Stimulated activated naive B cell treated with anti-CD40 and anti-IgM and Interleukin-4, amounts not matched to agents 10 μg/mL and 1 μg/mL and 100 μg/mL, for 72 hours (primary cell): ENCODE measurements at regions not wholly inside any gene's neighbourhood (a gene's known extent, or its start where the extent isn't known, plus 50 kb on each side); places are given as distances from the start of the nearest gene placed in this dataset.
"Not testable (repeated sequence)": the region's sequence is repeated elsewhere in the genome, so short reads cannot be mapped to it uniquely, and the experiment has no call there.

Experiments
- ATAC-seq, 2 donors: fragments of 150-1000 bp; cut with Tn5 transposase; replicated peaks; 2 replicates each; pipeline ENCODE4 v1.10.0; 2021; ENCODE audit warnings: moderate library complexity in 1 of 2
- DNase-seq: peaks from one replicate; pipeline ENCODE4 v3.0.0; 2021
- H3K27ac Mint-ChIP-seq: one replicate; pipeline ENCODE4 v1.8.0; 2022; ENCODE audit warnings: mild to moderate bottlenecking, mixed read lengths
- H3K27me3 Mint-ChIP-seq, 2 donors: one replicate each; pipeline ENCODE4 v1.8.0; 2022; ENCODE audit warnings: mixed read lengths in 2 of 2
- H3K36me3 Mint-ChIP-seq, 2 donors: one replicate each; pipeline ENCODE4 v1.8.0; 2022; ENCODE audit warnings: mixed read lengths in 2 of 2, mild to moderate bottlenecking in 1 of 2
- H3K4me1 Mint-ChIP-seq, 2 donors: one replicate each; pipeline ENCODE4 v1.8.0; 2022; ENCODE audit warnings: mixed read lengths in 2 of 2, mild to moderate bottlenecking in 1 of 2
- H3K4me3 Mint-ChIP-seq, 2 donors: one replicate each; pipeline ENCODE4 v1.8.0; 2022; ENCODE audit warnings: mild to moderate bottlenecking in 2 of 2, mixed read lengths in 2 of 2, moderate library complexity in 1 of 2
- H3K9me3 Mint-ChIP-seq, 2 donors: one replicate each; pipeline ENCODE4 v1.8.0; 2022; ENCODE audit warnings: mixed read lengths in 2 of 2, mild to moderate bottlenecking in 1 of 2

- no peaks in the 10 kb centered on the region for H3K4me1 Mint-ChIP-seq
- H3K27ac Mint-ChIP-seq, result no peak overlapping the region
- no peak for DNase-seq
- ATAC-seq, result no peak
- H3K4me3 Mint-ChIP-seq, result no peak overlapping the region
- H3K36me3 Mint-ChIP-seq, result peaks cover 0 to 3% of the 10 kb centered on the region in 2 donors
- H3K9me3 Mint-ChIP-seq, result peaks cover 8 to 14% of the 10 kb centered on the region in 2 donors
- no peaks in the 10 kb centered on the region for H3K27me3 Mint-ChIP-seq
Observed at GRCh38 chr5:100108883-100109282, 426.3 kb upstream of the FAM174A start.

- not testable (repeated sequence) for DNase-seq, ATAC-seq, H3K4me1 Mint-ChIP-seq, H3K27me3 Mint-ChIP-seq, H3K9me3 Mint-ChIP-seq, H3K27ac Mint-ChIP-seq, H3K36me3 Mint-ChIP-seq, H3K4me3 Mint-ChIP-seq
Observed at GRCh38 chr5:100103592-100104119, 431.5 kb upstream of the FAM174A start.

GRCh38 chr5:100101466-100101865, 433.7 kb upstream of the FAM174A start:
- H3K4me1 Mint-ChIP-seq, H3K27me3 Mint-ChIP-seq, DNase-seq, H3K27ac Mint-ChIP-seq, H3K4me3 Mint-ChIP-seq, H3K36me3 Mint-ChIP-seq, ATAC-seq, H3K9me3 Mint-ChIP-seq: not testable (repeated sequence)

DNA sequence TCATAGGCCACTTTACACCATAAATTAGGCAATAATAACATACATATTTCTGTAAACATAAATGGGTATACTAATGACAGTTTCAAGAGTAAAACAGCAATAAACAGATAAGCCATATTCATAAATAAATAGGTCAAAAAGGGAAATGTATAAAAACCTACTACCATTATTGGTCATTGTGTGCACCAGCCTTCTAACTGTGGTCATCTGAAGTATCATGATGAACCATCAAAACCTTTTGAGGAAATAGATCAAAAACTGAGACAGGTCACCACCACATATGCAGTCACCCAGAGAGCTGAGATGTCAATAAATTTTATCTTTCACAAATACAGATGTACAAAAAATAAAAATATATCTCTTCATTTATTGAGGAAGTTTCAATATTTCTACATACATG, 438.8 kb upstream of the FAM174A start:
- not testable (repeated sequence) for H3K9me3 Mint-ChIP-seq, DNase-seq, H3K36me3 Mint-ChIP-seq, H3K27me3 Mint-ChIP-seq, H3K27ac Mint-ChIP-seq, H3K4me3 Mint-ChIP-seq, H3K4me1 Mint-ChIP-seq, ATAC-seq

GRCh38 chr5:100080703-100081102, 454.5 kb upstream of the FAM174A start:
- not testable (repeated sequence) for ATAC-seq, H3K4me3 Mint-ChIP-seq, H3K4me1 Mint-ChIP-seq, H3K9me3 Mint-ChIP-seq, H3K27me3 Mint-ChIP-seq, H3K27ac Mint-ChIP-seq, H3K36me3 Mint-ChIP-seq, DNase-seq

- ATAC-seq, H3K4me3 Mint-ChIP-seq, H3K27ac Mint-ChIP-seq, DNase-seq, H3K36me3 Mint-ChIP-seq, H3K27me3 Mint-ChIP-seq, H3K4me1 Mint-ChIP-seq, H3K9me3 Mint-ChIP-seq: not testable (repeated sequence)
Observed at GRCh38 chr5:100079163-100079562, 456.0 kb upstream of the FAM174A start.

DNA sequence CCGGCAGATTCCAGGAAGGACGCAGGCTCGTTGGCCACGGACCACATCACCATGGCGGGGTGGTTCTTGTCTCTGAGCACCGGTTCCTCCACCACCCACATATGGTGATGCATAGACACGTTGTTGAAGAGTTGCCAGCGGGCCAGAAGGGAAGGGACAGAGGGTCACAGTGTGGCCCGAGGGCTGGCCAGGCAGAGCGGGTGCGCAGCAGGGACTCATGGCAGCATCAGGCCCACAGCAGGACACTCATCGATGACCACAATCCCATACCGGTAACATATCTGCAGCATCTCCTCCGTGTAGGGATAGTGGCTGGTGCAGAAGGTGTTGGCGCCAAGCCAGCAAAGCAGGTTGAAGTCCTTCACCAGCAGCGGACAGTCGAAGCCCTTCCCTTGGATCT, 469.2 kb upstream of the FAM174A start:
- not testable (repeated sequence) for H3K36me3 Mint-ChIP-seq, DNase-seq, H3K4me3 Mint-ChIP-seq, ATAC-seq, H3K4me1 Mint-ChIP-seq, H3K27me3 Mint-ChIP-seq, H3K27ac Mint-ChIP-seq, H3K9me3 Mint-ChIP-seq

GRCh38 chr5:100043475-100043874, 491.7 kb upstream of the FAM174A start:
- ATAC-seq (no peak), DNase-seq (no peak)
- no peak overlapping the region for H3K27ac Mint-ChIP-seq
- H3K9me3 Mint-ChIP-seq, result no peaks in the 10 kb centered on the region
- H3K4me3 Mint-ChIP-seq, result no peak overlapping the region
- H3K4me1 Mint-ChIP-seq, result no peaks in the 10 kb centered on the region
- no peaks in the 10 kb centered on the region for H3K27me3 Mint-ChIP-seq
- no peaks in the 10 kb centered on the region for H3K36me3 Mint-ChIP-seq

- Mint-ChIP-seq H3K4me3 (no peak overlapping the region), H3K36me3 (no peaks in the 10 kb centered on the region), H3K9me3 (no peaks in the 10 kb centered on the region), H3K27ac (no peak overlapping the region), H3K4me1 (no peaks in the 10 kb centered on the region), H3K27me3 (no peaks in the 10 kb centered on the region)
- DNase-seq (no peak), ATAC-seq (no peak)
Observed at GRCh38 chr5:100026606-100027005, 508.6 kb upstream of the FAM174A start.

DNA sequence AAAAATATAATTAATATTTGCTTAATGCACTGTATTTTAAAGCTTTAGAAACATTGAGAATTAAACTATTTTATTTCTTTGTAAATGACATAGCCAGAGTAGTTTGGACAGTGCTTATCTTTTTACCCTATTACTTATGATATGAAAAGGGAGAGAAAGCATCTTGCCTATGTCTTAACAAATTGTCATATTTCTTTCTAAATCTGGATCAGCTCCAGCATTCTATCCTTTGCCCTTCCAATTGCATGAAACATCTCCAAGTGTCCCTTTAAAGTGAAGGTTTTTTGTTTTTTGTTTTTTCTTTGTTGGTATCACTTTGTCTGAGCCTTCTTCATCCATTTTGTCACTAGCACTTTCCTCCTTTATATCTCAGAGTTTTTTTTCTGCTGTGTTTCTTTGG, 511.6 kb upstream of the FAM174A start:
- Mint-ChIP-seq H3K4me1 (no peaks in the 10 kb centered on the region), H3K27ac (no peak overlapping the region), H3K27me3 (no peaks in the 10 kb centered on the region), H3K36me3 (no peaks in the 10 kb centered on the region), H3K9me3 (no peaks in the 10 kb centered on the region), H3K4me3 (no peak overlapping the region)
- DNase-seq, result no peak
- no peak for ATAC-seq

- Mint-ChIP-seq H3K9me3 (no peaks in the 10 kb centered on the region), H3K4me1 (no peaks in the 10 kb centered on the region), H3K27ac (no peak overlapping the region), H3K27me3 (no peaks in the 10 kb centered on the region), H3K36me3 (no peaks in the 10 kb centered on the region), H3K4me3 (no peak overlapping the region)
- DNase-seq (no peak), ATAC-seq (no peak)
Observed at GRCh38 chr5:100017520-100018262, 517.5 kb upstream of the FAM174A start.

GRCh38 chr5:100013305-100013704, 521.9 kb upstream of the FAM174A start:
- H3K27me3 Mint-ChIP-seq, H3K9me3 Mint-ChIP-seq: not testable (repeated sequence)

DNA sequence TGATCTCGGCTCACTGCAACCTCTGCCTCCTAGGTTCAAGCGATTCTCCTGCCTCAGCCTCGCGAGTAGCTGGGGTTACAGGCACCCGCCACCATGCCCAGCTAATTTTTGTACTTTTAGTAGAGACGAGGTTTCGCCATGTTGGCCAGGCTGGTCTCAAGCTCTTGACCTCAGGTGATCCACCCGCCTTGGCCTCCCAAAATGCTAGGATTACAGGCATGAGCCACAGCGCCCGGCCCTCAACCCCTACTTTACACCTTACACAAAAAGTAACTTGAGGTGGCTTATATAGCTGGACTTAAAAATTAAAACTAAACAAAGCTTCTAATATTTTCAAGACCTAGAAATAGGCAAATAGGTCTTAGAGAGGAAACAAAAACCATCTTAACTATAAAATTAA, 524.0 kb upstream of the FAM174A start:
- H3K4me1 Mint-ChIP-seq, H3K9me3 Mint-ChIP-seq, H3K36me3 Mint-ChIP-seq, ATAC-seq, H3K27me3 Mint-ChIP-seq, DNase-seq, H3K4me3 Mint-ChIP-seq, H3K27ac Mint-ChIP-seq: not testable (repeated sequence)

More at GRCh38 chr5:100013305-100013704, 521.9 kb upstream of the FAM174A start:
- ATAC-seq, H3K4me3 Mint-ChIP-seq, H3K36me3 Mint-ChIP-seq, H3K4me1 Mint-ChIP-seq, DNase-seq, H3K27ac Mint-ChIP-seq: not testable (repeated sequence)

DNA sequence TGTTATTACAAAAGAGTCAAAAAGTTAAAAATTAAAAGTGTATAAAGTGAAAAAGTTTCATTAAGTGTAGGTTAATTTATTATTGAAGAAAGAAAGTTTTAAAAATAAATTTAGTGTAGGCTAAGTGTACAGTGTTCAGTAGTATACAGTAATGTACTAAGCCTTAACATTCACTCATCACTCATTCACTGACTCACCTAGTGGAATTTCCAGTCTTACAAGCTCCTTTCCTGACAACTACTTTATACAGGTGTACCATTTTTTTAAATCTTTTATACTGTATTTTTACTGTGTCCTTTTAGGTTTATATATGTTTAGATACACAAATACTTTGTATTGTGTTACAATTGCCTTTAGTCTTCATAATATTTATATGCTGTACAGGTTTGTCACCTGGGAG, 530.2 kb upstream of the FAM174A start:
- Mint-ChIP-seq H3K4me3 (no peak overlapping the region), H3K9me3 (peaks cover 0 to 4% of the 10 kb centered on the region in 2 donors), H3K27me3 (no peaks in the 10 kb centered on the region), H3K27ac (no peak overlapping the region), H3K36me3 (no peaks in the 10 kb centered on the region), H3K4me1 (no peaks in the 10 kb centered on the region)
- no peak for DNase-seq
- ATAC-seq, result no peak

DNA sequence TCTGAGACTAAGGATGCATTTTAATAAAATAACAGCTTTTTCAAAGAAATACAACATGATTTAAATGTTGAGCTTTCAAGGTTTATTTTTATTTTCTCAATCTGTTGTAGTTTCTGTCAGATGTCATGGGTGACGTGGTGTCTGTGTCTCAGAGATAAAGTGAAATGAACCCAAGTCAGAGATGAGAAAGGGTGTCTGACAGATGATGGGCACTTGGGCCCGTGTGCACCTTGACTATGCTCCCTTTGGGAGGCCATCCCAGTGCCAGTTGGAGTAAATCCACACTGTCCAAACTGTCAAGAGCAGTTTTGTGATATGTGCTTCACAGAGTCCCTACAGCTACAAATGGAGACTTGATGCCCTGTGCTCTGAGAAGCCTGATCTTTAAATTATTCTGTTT, 536.9 kb upstream of the FAM174A start:
- Mint-ChIP-seq H3K4me3 (no peak overlapping the region), H3K27me3 (no peaks in the 10 kb centered on the region), H3K4me1 (no peaks in the 10 kb centered on the region), H3K27ac (no peak overlapping the region), H3K36me3 (no peaks in the 10 kb centered on the region), H3K9me3 (peaks cover 0 to 2% of the 10 kb centered on the region in 2 donors)
- DNase-seq, result no peak
- ATAC-seq, result no peak
